ENCODE measurements at regions not wholly inside any gene's neighbourhood (a gene's known extent, or its start where the extent isn't known, plus 50 kb on each side); places are given as distances from the start of the nearest gene placed in this dataset.

- TF ChIP-seq POLR2A (IDR thresholded peaks at IDR 0.05; ENCODE audit: low read depth, low read length) (no peak), POLR2AphosphoS5 (IDR thresholded peaks at IDR 0.05; ENCODE audit: low read depth, low read length) (no peak), TAF1 (IDR thresholded peaks at IDR 0.05; ENCODE audit: borderline replicate concordance, low read depth, low read length) (no peak)
These were observed 53.0 kb upstream of the ADTRP start for GRCh38 chr6:11831653-11832052.
